ENCODE measurements at regions not wholly inside any gene's neighbourhood (a gene's known extent, or its start where the extent isn't known, plus 50 kb on each side); places are given as distances from the start of the nearest gene placed in this dataset.

DNA sequence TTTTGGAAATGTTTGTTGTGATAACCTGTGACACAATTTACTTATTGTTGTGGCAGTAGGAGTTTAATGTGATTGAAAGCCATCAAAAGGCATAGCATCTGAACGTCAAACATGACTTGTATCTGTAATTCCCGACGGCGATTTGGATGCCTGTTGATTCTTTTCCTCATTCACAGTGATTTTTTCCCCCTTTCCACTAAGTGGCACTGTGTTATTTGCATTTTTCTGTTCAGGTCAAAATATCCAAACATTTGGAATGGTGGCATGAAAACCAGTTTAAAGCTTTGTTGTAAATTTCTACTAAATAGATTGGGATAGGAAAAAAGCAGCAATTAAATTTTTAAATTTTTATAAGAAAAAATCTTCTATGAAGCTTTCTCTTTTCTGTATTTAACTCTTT is 259.9 kb upstream of the KCNH8 start:
- Histone ChIP-seq H3K27me3 (ENCODE audit: insufficient read depth, poor library complexity, severe bottlenecking) (no peaks in the 10 kb centered on the region), H3K9me3 (ENCODE audit: severe bottlenecking) (no peaks in the 10 kb centered on the region), H3K4me3 (ENCODE audit: severe bottlenecking) (no peak overlapping the region), H3K36me3 (ENCODE audit: low read depth) (no peaks in the 10 kb centered on the region), H3K27ac (ENCODE audit: poor library complexity, severe bottlenecking) (no peak overlapping the region), H3K4me1 (ENCODE audit: insufficient read depth, poor library complexity, severe bottlenecking) (no peaks in the 10 kb centered on the region)
- TF ChIP-seq, protein P1, sequence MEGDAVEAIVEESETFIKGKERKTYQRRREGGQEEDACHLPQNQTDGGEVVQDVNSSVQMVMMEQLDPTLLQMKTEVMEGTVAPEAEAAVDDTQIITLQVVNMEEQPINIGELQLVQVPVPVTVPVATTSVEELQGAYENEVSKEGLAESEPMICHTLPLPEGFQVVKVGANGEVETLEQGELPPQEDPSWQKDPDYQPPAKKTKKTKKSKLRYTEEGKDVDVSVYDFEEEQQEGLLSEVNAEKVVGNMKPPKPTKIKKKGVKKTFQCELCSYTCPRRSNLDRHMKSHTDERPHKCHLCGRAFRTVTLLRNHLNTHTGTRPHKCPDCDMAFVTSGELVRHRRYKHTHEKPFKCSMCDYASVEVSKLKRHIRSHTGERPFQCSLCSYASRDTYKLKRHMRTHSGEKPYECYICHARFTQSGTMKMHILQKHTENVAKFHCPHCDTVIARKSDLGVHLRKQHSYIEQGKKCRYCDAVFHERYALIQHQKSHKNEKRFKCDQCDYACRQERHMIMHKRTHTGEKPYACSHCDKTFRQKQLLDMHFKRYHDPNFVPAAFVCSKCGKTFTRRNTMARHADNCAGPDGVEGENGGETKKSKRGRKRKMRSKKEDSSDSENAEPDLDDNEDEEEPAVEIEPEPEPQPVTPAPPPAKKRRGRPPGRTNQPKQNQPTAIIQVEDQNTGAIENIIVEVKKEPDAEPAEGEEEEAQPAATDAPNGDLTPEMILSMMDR (IDR thresholded peaks at IDR 0.05; ENCODE audit: poor library complexity, severe bottlenecking) = peak; percentile 10
- ATAC-seq (ENCODE audit: low read depth) (no peak), DNase-seq (ENCODE audit: low spot score) (no peak)

DNA sequence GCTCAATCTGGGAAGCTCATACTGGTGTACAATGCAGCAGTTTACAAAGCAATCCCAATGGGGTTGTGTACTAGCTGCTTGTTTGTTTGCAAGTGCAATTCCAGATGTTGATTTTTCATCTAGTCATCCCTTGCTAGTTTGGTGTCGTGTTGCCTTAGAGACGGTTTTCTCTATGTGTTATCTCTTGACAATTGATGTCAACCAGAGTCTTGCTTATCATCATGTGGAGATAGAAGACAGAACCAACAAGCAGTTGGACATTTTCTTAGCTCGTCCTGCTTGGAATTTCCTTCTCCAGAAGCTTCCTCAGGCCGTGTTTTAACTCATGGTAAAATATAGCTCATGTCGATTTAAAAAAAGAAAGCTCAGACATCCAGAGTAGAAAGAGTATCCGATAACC is 262.0 kb upstream of the KCNH8 start:
- no peaks in the 10 kb centered on the region for H3K36me3 ChIP-seq (ENCODE audit: low read depth)
- H3K9me3 ChIP-seq (ENCODE audit: severe bottlenecking) = no peaks in the 10 kb centered on the region
- TF ChIP-seq, protein P1 (IDR thresholded peaks at IDR 0.05; ENCODE audit: poor library complexity, severe bottlenecking) = no peak
- DNase-seq (ENCODE audit: low spot score) (no peak), ATAC-seq (ENCODE audit: low read depth) (no peak)
- no peak overlapping the region for H3K4me3 ChIP-seq (ENCODE audit: severe bottlenecking)
- H3K27ac ChIP-seq (ENCODE audit: poor library complexity, severe bottlenecking) = no peak overlapping the region
- no peaks in the 10 kb centered on the region for H3K4me1 ChIP-seq (ENCODE audit: insufficient read depth, poor library complexity, severe bottlenecking)
- no peaks in the 10 kb centered on the region for H3K27me3 ChIP-seq (ENCODE audit: insufficient read depth, poor library complexity, severe bottlenecking)

DNA sequence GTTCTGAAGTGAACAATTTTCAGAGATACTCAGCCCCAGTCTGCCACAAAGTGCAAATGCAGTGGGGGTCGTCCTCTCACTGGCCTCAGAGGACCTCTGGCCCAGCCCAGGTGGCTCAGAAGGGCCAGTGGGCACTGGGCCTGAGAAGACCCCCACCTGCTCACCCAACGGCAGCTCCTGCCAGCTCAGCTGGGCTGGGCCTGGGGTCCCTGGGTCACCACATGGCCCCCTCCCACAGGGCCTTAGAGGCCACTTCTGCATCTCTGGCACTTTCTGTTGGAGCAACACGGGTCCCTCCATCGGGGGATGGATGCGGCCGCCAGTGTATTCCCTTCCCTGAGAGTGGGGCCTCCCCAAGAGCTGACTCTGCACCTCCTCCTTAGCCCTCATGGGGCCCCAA is 262.7 kb upstream of the KCNH8 start:
- Histone ChIP-seq H3K9me3 (ENCODE audit: severe bottlenecking) (no peaks in the 10 kb centered on the region), H3K36me3 (ENCODE audit: low read depth) (no peaks in the 10 kb centered on the region), H3K27ac (ENCODE audit: poor library complexity, severe bottlenecking) (no peak overlapping the region), H3K4me1 (ENCODE audit: insufficient read depth, poor library complexity, severe bottlenecking) (no peaks in the 10 kb centered on the region), H3K4me3 (ENCODE audit: severe bottlenecking) (no peak overlapping the region), H3K27me3 (ENCODE audit: insufficient read depth, poor library complexity, severe bottlenecking) (no peaks in the 10 kb centered on the region)
- peak; percentile 25 for DNase-seq (ENCODE audit: low spot score)
- TF ChIP-seq, protein P1 (IDR thresholded peaks at IDR 0.05; ENCODE audit: poor library complexity, severe bottlenecking) = no peak
- ATAC-seq (ENCODE audit: low read depth) = no peak

DNA sequence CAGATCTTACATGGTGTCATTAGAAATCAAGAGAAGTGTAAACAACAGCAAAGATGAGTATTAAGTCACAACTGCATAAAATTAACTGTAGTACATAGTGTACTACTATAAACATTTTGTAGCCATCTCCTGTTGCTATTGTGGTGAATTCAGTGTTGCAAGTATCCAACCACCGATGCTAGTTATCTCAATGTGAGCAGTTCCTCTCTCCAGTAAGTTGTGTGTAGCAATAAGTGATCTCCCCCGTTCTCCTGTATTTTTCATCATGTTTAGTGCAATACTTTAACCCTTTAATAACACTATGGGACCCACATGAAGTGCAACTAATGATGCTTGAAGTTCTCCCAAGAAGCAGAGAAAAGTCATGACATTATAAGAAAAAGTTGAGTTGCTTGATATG is 264.7 kb upstream of the KCNH8 start:
- DNase-seq (ENCODE audit: low spot score) (no peak), ATAC-seq (ENCODE audit: low read depth) (no peak)
- H3K27ac ChIP-seq (ENCODE audit: poor library complexity, severe bottlenecking) = no peak overlapping the region
- H3K36me3 ChIP-seq (ENCODE audit: low read depth) = no peaks in the 10 kb centered on the region
- TF ChIP-seq, protein P1 (IDR thresholded peaks at IDR 0.05; ENCODE audit: poor library complexity, severe bottlenecking) = no peak
- H3K9me3 ChIP-seq (ENCODE audit: severe bottlenecking) = no peaks in the 10 kb centered on the region
- H3K4me1 ChIP-seq (ENCODE audit: insufficient read depth, poor library complexity, severe bottlenecking) = no peaks in the 10 kb centered on the region
- no peak overlapping the region for H3K4me3 ChIP-seq (ENCODE audit: severe bottlenecking)
- no peaks in the 10 kb centered on the region for H3K27me3 ChIP-seq (ENCODE audit: insufficient read depth, poor library complexity, severe bottlenecking)

DNA sequence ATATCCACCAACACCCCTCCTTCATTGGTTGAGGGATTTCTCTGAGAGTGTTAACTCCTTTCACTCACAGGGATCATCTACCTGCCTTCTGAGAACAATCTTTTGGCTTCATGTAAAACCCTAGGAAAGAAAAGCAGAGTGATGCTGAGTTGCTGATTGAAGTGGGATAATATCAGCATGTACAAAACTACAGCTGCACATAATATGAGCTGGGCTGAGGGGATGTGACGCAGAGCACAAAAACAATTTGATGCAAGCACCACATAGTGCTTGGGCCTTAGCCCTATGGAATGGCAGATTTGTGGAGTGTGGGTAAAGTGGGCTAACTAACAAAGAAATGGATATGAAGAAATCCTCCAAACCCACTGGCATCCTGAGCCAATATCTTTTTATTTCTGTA is 267.6 kb upstream of the KCNH8 start:
- ATAC-seq (ENCODE audit: low read depth) = no peak
- no peak for DNase-seq (ENCODE audit: low spot score)
- no peaks in the 10 kb centered on the region for H3K27me3 ChIP-seq (ENCODE audit: insufficient read depth, poor library complexity, severe bottlenecking)
- no peak overlapping the region for H3K27ac ChIP-seq (ENCODE audit: poor library complexity, severe bottlenecking)
- H3K9me3 ChIP-seq (ENCODE audit: severe bottlenecking) = no peaks in the 10 kb centered on the region
- H3K36me3 ChIP-seq (ENCODE audit: low read depth) = no peaks in the 10 kb centered on the region
- no peaks in the 10 kb centered on the region for H3K4me1 ChIP-seq (ENCODE audit: insufficient read depth, poor library complexity, severe bottlenecking)
- no peak overlapping the region for H3K4me3 ChIP-seq (ENCODE audit: severe bottlenecking)
- TF ChIP-seq, protein P1 (IDR thresholded peaks at IDR 0.05; ENCODE audit: poor library complexity, severe bottlenecking) = no peak

Data from RWPE2 (cell line).